B cell (primary cell): ENCODE measurements at regions not wholly inside any gene's neighbourhood (a gene's known extent, or its start where the extent isn't known, plus 50 kb on each side); places are given as distances from the start of the nearest gene placed in this dataset.

Experiments
- ATAC-seq: fragments of 200-7000 bp; cut with Tn5 transposase; one replicate; pipeline ENCODE4 v1.10.0; 2021; ENCODE audit warnings: low read depth, mild to moderate bottlenecking, moderate number of reproducible peaks, moderate library complexity
- CTCF ChIA-PET: fragments of 350-600 bp; sonication (Branson Sonifier 250); formaldehyde crosslinking; loops from one replicate; lab custom pipeline; 2021; ENCODE audit warnings: antibody characterized with exemption, inconsistent platforms; lab: Charles Lee
- POLR2A ChIA-PET: fragments of 350-600 bp; sonication (Branson Sonifier 250); formaldehyde crosslinking; loops from one replicate; lab custom pipeline; 2021; ENCODE audit warnings: antibody characterized with exemption; lab: Charles Lee
- DNase-seq: peaks from one replicate; pipeline ENCODE4 v3.0.0; 2013
- H2AFZ ChIP-seq: 2 replicates; pipeline ENCODE4 v1.6.1; 2012; ENCODE audit warnings: mild to moderate bottlenecking, low read depth, low read length; ENCODE audit not compliant: insufficient read depth, poor library complexity, severe bottlenecking
- H3K27ac ChIP-seq, 2 donors: 1 replicate in 1 of 2; 2 replicates in 1 of 2; pipeline ENCODE4 v1.5.1; 2012 to 2013; ENCODE audit warnings: low read length in 2 of 2, mild to moderate bottlenecking in 2 of 2, moderate library complexity in 1 of 2
- H3K27me3 ChIP-seq, 4 experiments: fragments of 200-600 bp in 1 of 4; sonication (generic) in 1 of 4; replicated peaks in 1 of 4; 1 replicate in 2 of 4; 2 replicates in 2 of 4; pipeline versions ENCODE4 v1.6.1 to v1.7.0; 2013 to 2016; ENCODE audit warnings: low read length in 3 of 4, mild to moderate bottlenecking in 2 of 4, mixed read lengths in 1 of 4, moderate library complexity in 1 of 4; ENCODE audit not compliant: insufficient read depth in 4 of 4, control insufficient read depth in 3 of 4; ENCODE audit errors: control extremely low read depth in 1 of 4
- H3K36me3 ChIP-seq, 2 experiments: replicated peaks in 1 of 2; 1 replicate in 1 of 2; 2 replicates in 1 of 2; pipeline versions ENCODE4 v1.6.1 to v1.7.1; 2013; ENCODE audit warnings: low read length in 1 of 2; ENCODE audit not compliant: insufficient read depth in 2 of 2, control insufficient read depth in 1 of 2; ENCODE audit errors: control extremely low read depth in 1 of 2, extremely low read depth in 1 of 2
- H3K4me1 ChIP-seq, 2 donors: fragments of 200-600 bp in 1 of 2; sonication (generic) in 1 of 2; 1 replicate in 1 of 2; 2 replicates in 1 of 2; pipeline versions ENCODE4 v1.5.1 to v1.6.1; 2013 to 2017; ENCODE audit warnings: low read length in 2 of 2; ENCODE audit not compliant: control insufficient read depth in 2 of 2, insufficient read depth in 2 of 2
- H3K4me2 ChIP-seq: replicated peaks from 2 replicates; pipeline ENCODE3; 2012; ENCODE audit warnings: mild to moderate bottlenecking, low read depth, low read length; ENCODE audit not compliant: poor library complexity, severe bottlenecking
- H3K4me3 ChIP-seq, 5 experiments: fragments of 200-600 bp in 1 of 5; sonication (generic) in 1 of 5; 1 replicate in 3 of 5; 2 replicates in 2 of 5; pipeline versions ENCODE4 v1.5.1 to v1.7.0; 2011 to 2016; ENCODE audit warnings: low read length in 4 of 5, mild to moderate bottlenecking in 4 of 5, low read depth in 2 of 5, control low read depth in 1 of 5, moderate library complexity in 1 of 5; ENCODE audit not compliant: insufficient read depth in 1 of 5; ENCODE audit errors: control extremely low read depth in 1 of 5, extremely low read depth in 1 of 5
- H3K79me2 ChIP-seq: fragments of 200-600 bp; sonication (generic); one replicate; pipeline ENCODE4 v1.6.0; 2016; ENCODE audit warnings: low read length; ENCODE audit not compliant: control insufficient read depth, insufficient read depth
- H3K9ac ChIP-seq: fragments of 200-600 bp; sonication (generic); 2 replicates; pipeline ENCODE4 v1.6.1; 2017; ENCODE audit warnings: mild to moderate bottlenecking, low read length, moderate library complexity
- H3K9me3 ChIP-seq, 3 donors: one replicate each; pipeline versions ENCODE4 v1.6.1 to v1.7.1; 2013; ENCODE audit warnings: low read length in 2 of 3; ENCODE audit not compliant: control insufficient read depth in 2 of 3, insufficient read depth in 1 of 3; ENCODE audit errors: control extremely low read depth in 1 of 3
- H4K20me1 ChIP-seq: 2 replicates; pipeline ENCODE4 v1.6.0; 2012; ENCODE audit warnings: mild to moderate bottlenecking, low read length; ENCODE audit not compliant: insufficient read depth, control insufficient read depth, poor library complexity, severe bottlenecking
- H3K27ac Mint-ChIP-seq: one replicate; pipeline ENCODE4 v1.8.0; 2021; ENCODE audit warnings: mixed read lengths
- H3K27me3 Mint-ChIP-seq: one replicate; pipeline ENCODE4 v1.8.0; 2021; ENCODE audit warnings: mixed read lengths
- H3K4me1 Mint-ChIP-seq: one replicate; pipeline ENCODE4 v1.8.0; 2021; ENCODE audit warnings: mixed read lengths
- H3K4me3 Mint-ChIP-seq: one replicate; pipeline ENCODE4 v1.8.0; 2021; ENCODE audit warnings: mixed read lengths
- H3K9me3 Mint-ChIP-seq: one replicate; pipeline ENCODE4 v1.8.0; 2022; ENCODE audit warnings: mixed read lengths; ENCODE audit not compliant: insufficient read depth
- CTCF ChIP-seq: fragments of 200-600 bp; IDR thresholded peaks from one replicate; pipeline ENCODE4 v1.8.0; 2022; ENCODE audit warnings: antibody characterized with exemption, mild to moderate bottlenecking
- EZH2 ChIP-seq: IDR thresholded peaks from 2 replicates; pipeline ENCODE4 v1.6.1; 2012; ENCODE audit warnings: borderline replicate concordance, low read depth, mild to moderate bottlenecking, moderate library complexity, low read length; ENCODE audit not compliant: insufficient read depth, poor library complexity, severe bottlenecking
- WGBS: methylation state at CpG from one replicate; pipeline ENCODE4 v1.1.5; 2013; ENCODE audit warnings: missing lambda C conversion rate; ENCODE audit not compliant: insufficient coverage; 5-methylcytosine and 5-hydroxymethylcytosine counted together
- intact Hi-C: fragments of 100-400 bp; cut with micrococcal nuclease; formaldehyde crosslinking; loops from one replicate; pipeline ENCODE4 v1.10.0; 2022

- TF ChIP-seq EZH2 (no peak), CTCF (no peak)
- Histone ChIP-seq H2AFZ (no peak overlapping the region), H3K36me3 (no peaks in the 10 kb centered on the region), H3K4me2 (no peak overlapping the region), H3K27ac (no peak overlapping the region), H3K27me3 (no peaks in the 10 kb centered on the region), H3K4me3 (no peak overlapping the region), H3K9ac (no peak overlapping the region), H3K79me2 (no peaks in the 10 kb centered on the region), H3K9me3 (peaks cover 0 to 25% (median 0%) of the 10 kb centered on the region in 3 donors), H4K20me1 (no peaks in the 10 kb centered on the region), H3K4me1 (no peaks in the 10 kb centered on the region)
- Mint-ChIP-seq H3K4me3 (no peak overlapping the region), H3K27me3 (peaks cover 16% of the 10 kb centered on the region), H3K27ac (no peak overlapping the region), H3K9me3 (no peaks in the 10 kb centered on the region), H3K4me1 (no peaks in the 10 kb centered on the region)
- CTCF ChIA-PET = no interaction called here
- ATAC-seq = no peak
- intact Hi-C loops = no loop called here
- POLR2A ChIA-PET = no interaction called here
- DNase-seq = no peak
- WGBS = 87% methylated on average over 9 of the region's 9 CpGs
Observed at GRCh38 chr16:86918637-86919036, 340.3 kb downstream of the FOXL1 start.

GRCh38 chr16:86919078-86919477 lies 340.7 kb downstream of the FOXL1 start:
- Histone ChIP-seq H3K27ac (no peak overlapping the region), H3K27me3 (peaks cover 0 to 4% (median 0%) of the 10 kb centered on the region in 4 experiments), H3K4me3 (no peak overlapping the region), H3K79me2 (no peaks in the 10 kb centered on the region), H4K20me1 (no peaks in the 10 kb centered on the region), H3K4me1 (no peaks in the 10 kb centered on the region), H2AFZ (no peak overlapping the region), H3K9me3 (peaks cover 0 to 29% (median 0%) of the 10 kb centered on the region in 3 donors), H3K9ac (no peak overlapping the region), H3K4me2 (no peak overlapping the region), H3K36me3 (no peaks in the 10 kb centered on the region)
- WGBS = 85% methylated on average over 10 of the region's 12 CpGs
- Mint-ChIP-seq H3K4me3 (no peak overlapping the region), H3K27ac (no peak overlapping the region), H3K27me3 (peaks cover 21% of the 10 kb centered on the region), H3K9me3 (no peaks in the 10 kb centered on the region), H3K4me1 (no peaks in the 10 kb centered on the region)
- ChIA-PET POLR2A (no interaction called here), CTCF (no interaction called here)
- DNase-seq (no peak), ATAC-seq (no peak)
- intact Hi-C loops = no loop called here
- TF ChIP-seq CTCF = no peak
- TF ChIP-seq EZH2 = no peak
